ENCODE measurements at regions not wholly inside any gene's neighbourhood (a gene's known extent, or its start where the extent isn't known, plus 50 kb on each side); places are given as distances from the start of the nearest gene placed in this dataset.

- in situ Hi-C loops (cut with HindIII; ENCODE audit: low sequenced_read_pairs), result no loop called here
- H3K4me3 ChIP-seq (ENCODE audit: low read depth, low read length), result no peak overlapping the region
- TF ChIP-seq CTCF (IDR thresholded peaks at IDR 0.05; ENCODE audit: low read depth, low read length), result no peak
- no peak for DNase-seq (ENCODE audit: low read depth, low spot score)
Measured at GRCh38 chr1:220992705-220993052, 113.4 kb downstream of the HLX start.

- in situ Hi-C loops (cut with HindIII; ENCODE audit: low sequenced_read_pairs), result no loop called here
- no peak for TF ChIP-seq CTCF (IDR thresholded peaks at IDR 0.05; ENCODE audit: low read depth, low read length)
- DNase-seq (ENCODE audit: low read depth, low spot score), result no peak
- no peak overlapping the region for H3K4me3 ChIP-seq (ENCODE audit: low read depth, low read length)
Measured at GRCh38 chr1:220994671-220995070, 115.4 kb downstream of the HLX start.

GRCh38 chr1:220997791-220998190 lies 118.5 kb downstream of the HLX start:
- DNase-seq (ENCODE audit: low read depth, low spot score), result no peak
- H3K4me3 ChIP-seq (ENCODE audit: low read depth, low read length), result no peak overlapping the region
- in situ Hi-C loops (cut with HindIII; ENCODE audit: low sequenced_read_pairs), result no loop called here
- no peak for TF ChIP-seq CTCF (IDR thresholded peaks at IDR 0.05; ENCODE audit: low read depth, low read length)

GRCh38 chr1:220999872-221000863 lies 120.9 kb downstream of the HLX start:
- DNase-seq (ENCODE audit: low read depth, low spot score), result no peak

GRCh38 chr1:221001167-221001566 lies 121.9 kb downstream of the HLX start:
- DNase-seq (ENCODE audit: low read depth, low spot score), result no peak
- H3K4me3 ChIP-seq (ENCODE audit: low read depth, low read length), result no peak overlapping the region
- TF ChIP-seq CTCF (IDR thresholded peaks at IDR 0.05; ENCODE audit: low read depth, low read length), result no peak
- in situ Hi-C loops (cut with HindIII; ENCODE audit: low sequenced_read_pairs), result no loop called here

More at GRCh38 chr1:220999872-221000863, 120.9 kb downstream of the HLX start:
- in situ Hi-C loops (cut with HindIII; ENCODE audit: low sequenced_read_pairs), result no loop called here
- H3K4me3 ChIP-seq (ENCODE audit: low read depth, low read length), result no peak overlapping the region
- no peak for TF ChIP-seq CTCF (IDR thresholded peaks at IDR 0.05; ENCODE audit: low read depth, low read length)

GRCh38 chr1:221002601-221003000 lies 123.4 kb downstream of the HLX start:
- no peak overlapping the region for H3K4me3 ChIP-seq (ENCODE audit: low read depth, low read length)

More at GRCh38 chr1:221002601-221003000, 123.4 kb downstream of the HLX start:
- DNase-seq (ENCODE audit: low read depth, low spot score), result no peak
- TF ChIP-seq CTCF (IDR thresholded peaks at IDR 0.05; ENCODE audit: low read depth, low read length), result no peak
- in situ Hi-C loops (cut with HindIII; ENCODE audit: low sequenced_read_pairs), result no loop called here

Measured in astrocyte of the spinal cord (primary cell).